A673 (cell line): ENCODE measurements at regions not wholly inside any gene's neighbourhood (a gene's known extent, or its start where the extent isn't known, plus 50 kb on each side); places are given as distances from the start of the nearest gene placed in this dataset.

Experiments used
- CTCF ChIP-seq: fragments of 300-800, 200-600 bp; sonication (generic); conservative IDR thresholded peaks from 2 replicates; pipeline ENCODE4 v1.5.1; 2017; ENCODE audit warnings: low read depth, mild to moderate bottlenecking, antibody characterized with exemption, low read length, moderate library complexity, mixed read lengths
- EZH2 ChIP-seq: fragments of 200-600 bp; sonication (generic); IDR thresholded peaks from 2 replicates; pipeline ENCODE4 v1.6.1; 2017; ENCODE audit warnings: borderline replicate concordance, low read depth, mild to moderate bottlenecking, mixed read lengths, antibody characterized with exemption, low read length; ENCODE audit not compliant: poor library complexity, severe bottlenecking

DNA sequence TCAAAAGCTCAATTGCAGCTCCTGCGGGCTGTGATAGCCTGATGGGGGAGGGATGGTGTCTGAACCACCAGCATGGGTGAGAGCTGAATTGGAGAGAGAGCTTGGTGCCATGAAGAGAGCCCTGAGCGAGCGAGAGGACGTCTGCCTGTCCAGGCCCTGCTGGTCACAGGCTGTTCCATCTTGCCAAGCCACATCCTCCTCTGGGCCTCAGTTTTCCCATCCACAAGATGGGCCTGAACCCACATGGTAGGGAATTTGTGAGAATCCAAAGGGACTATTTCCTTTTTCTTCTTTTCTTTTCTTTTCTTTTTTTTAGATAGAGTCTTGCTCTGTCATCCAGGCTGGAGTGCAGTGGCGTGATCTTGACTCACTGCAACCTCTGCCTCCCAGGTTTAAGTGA, 276.4 kb downstream of the VRK1 start:
- no peak for TF ChIP-seq CTCF
- no peak for TF ChIP-seq EZH2
